Calu3 (cell line): ENCODE measurements at regions not wholly inside any gene's neighbourhood (a gene's known extent, or its start where the extent isn't known, plus 50 kb on each side); places are given as distances from the start of the nearest gene placed in this dataset.

Source experiments
- BruUV-seq: library from RNA; stranded (reverse); fragments of 400-500 nt; replicated peaks from 2 replicates; lab custom pipeline; 2021; lab: Mats Ljungman, UMichigan
- CTCF ChIA-PET: fragments of 300-600 bp; sonication (Branson Sonifier 250); formaldehyde crosslinking; loops from one replicate; lab custom pipeline; 2022; ENCODE audit warnings: antibody characterized with exemption; lab: Charles Lee
- DNase-seq: peaks from one replicate; pipeline ENCODE4 v3.0.0; 2022
- H3K27ac Mint-ChIP-seq: one replicate; pipeline ENCODE4 v1.8.0; 2022; ENCODE audit warnings: mixed read lengths; ENCODE audit not compliant: unreplicated experiment
- H3K27me3 Mint-ChIP-seq: one replicate; pipeline ENCODE4 v1.8.0; 2022; ENCODE audit warnings: mixed read lengths; ENCODE audit not compliant: unreplicated experiment
- H3K36me3 Mint-ChIP-seq: one replicate; pipeline ENCODE4 v1.8.0; 2022; ENCODE audit warnings: mild to moderate bottlenecking, moderate library complexity, mixed read lengths; ENCODE audit not compliant: insufficient read depth, unreplicated experiment
- H3K4me1 Mint-ChIP-seq: one replicate; pipeline ENCODE4 v1.8.0; 2022; ENCODE audit warnings: mild to moderate bottlenecking, low read depth, mixed read lengths; ENCODE audit not compliant: unreplicated experiment
- H3K4me3 Mint-ChIP-seq: one replicate; pipeline ENCODE4 v1.8.0; 2022; ENCODE audit warnings: mild to moderate bottlenecking, low read depth, moderate library complexity, mixed read lengths; ENCODE audit not compliant: unreplicated experiment
- H3K9me3 Mint-ChIP-seq: one replicate; pipeline ENCODE4 v1.8.0; 2022; ENCODE audit warnings: low read depth, mixed read lengths; ENCODE audit not compliant: unreplicated experiment
- intact Hi-C: fragments of 100-400 bp; cut with micrococcal nuclease; formaldehyde crosslinking; loops from one replicate; pipeline ENCODE4 v1.10.0; 2022; ENCODE audit not compliant: unreplicated experiment
- TF ChIP-seq, protein P1 (sequence below): fragments of 200-600 bp; IDR thresholded peaks from one replicate; pipeline ENCODE4 v1.8.0; 2022; ENCODE audit warnings: antibody characterized with exemption; ENCODE audit not compliant: unreplicated experiment

DNA sequence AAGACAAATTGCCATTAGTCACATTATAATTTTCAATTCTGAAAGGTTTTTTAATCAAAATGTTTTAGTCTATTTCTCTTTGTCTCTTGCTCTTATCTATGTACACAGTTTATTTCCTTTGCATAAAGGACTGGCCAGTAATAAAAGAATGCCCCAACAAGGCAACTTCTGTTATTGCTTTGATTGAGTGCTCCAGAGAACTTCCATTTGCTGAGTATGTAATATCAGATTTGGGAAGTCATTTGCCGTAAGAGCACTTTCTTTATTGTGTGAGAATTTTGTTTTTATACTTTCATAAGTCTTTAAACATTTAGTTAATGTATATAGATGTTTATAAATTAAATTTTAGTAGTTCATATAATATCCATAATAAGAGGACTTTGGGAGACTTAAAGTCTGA is 1140.4 kb downstream of the PCDH9 start:
- BruUV-seq, result no TSS peak
- CTCF ChIA-PET, result no interaction called here

DNA sequence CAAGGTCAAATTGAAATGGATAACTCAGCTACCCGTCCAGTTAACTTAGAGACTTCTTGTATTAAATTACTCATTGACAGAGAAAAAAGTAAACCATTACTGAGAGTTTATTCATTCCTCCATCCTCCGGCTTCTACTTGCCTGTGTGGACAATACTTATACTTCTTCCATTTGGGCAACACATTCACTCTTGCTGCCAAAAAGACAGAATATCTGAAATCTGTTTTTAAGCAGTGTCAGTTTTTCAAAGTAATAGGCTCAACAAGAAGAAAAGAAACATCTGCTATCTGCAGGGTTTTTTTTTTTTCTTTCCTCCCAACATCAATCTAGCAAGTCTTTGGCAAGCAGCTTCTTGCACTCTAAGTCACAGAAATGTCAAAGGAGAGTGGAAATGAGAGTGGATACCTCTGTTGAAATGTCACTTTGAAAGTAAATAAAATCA is 1142.8 kb downstream of the PCDH9 start:
- no peak overlapping the region for H3K4me3 Mint-ChIP-seq
- BruUV-seq, result no TSS peak
- no peaks in the 10 kb centered on the region for H3K9me3 Mint-ChIP-seq
- TF ChIP-seq, protein P1, sequence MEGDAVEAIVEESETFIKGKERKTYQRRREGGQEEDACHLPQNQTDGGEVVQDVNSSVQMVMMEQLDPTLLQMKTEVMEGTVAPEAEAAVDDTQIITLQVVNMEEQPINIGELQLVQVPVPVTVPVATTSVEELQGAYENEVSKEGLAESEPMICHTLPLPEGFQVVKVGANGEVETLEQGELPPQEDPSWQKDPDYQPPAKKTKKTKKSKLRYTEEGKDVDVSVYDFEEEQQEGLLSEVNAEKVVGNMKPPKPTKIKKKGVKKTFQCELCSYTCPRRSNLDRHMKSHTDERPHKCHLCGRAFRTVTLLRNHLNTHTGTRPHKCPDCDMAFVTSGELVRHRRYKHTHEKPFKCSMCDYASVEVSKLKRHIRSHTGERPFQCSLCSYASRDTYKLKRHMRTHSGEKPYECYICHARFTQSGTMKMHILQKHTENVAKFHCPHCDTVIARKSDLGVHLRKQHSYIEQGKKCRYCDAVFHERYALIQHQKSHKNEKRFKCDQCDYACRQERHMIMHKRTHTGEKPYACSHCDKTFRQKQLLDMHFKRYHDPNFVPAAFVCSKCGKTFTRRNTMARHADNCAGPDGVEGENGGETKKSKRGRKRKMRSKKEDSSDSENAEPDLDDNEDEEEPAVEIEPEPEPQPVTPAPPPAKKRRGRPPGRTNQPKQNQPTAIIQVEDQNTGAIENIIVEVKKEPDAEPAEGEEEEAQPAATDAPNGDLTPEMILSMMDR, result no peak
- H3K27me3 Mint-ChIP-seq, result no peaks in the 10 kb centered on the region
- H3K36me3 Mint-ChIP-seq, result no peaks in the 10 kb centered on the region
- no peak for DNase-seq
- no peak overlapping the region for H3K27ac Mint-ChIP-seq
- no peaks in the 10 kb centered on the region for H3K4me1 Mint-ChIP-seq
- intact Hi-C loops, result no loop called here
- CTCF ChIA-PET, result no interaction called here

More for the DNA sequence above, 1140.4 kb downstream of the PCDH9 start:
- TF ChIP-seq, protein P1, result no peak
- Mint-ChIP-seq H3K36me3 (no peaks in the 10 kb centered on the region), H3K4me3 (no peak overlapping the region), H3K9me3 (no peaks in the 10 kb centered on the region), H3K27me3 (no peaks in the 10 kb centered on the region), H3K4me1 (no peaks in the 10 kb centered on the region), H3K27ac (no peak overlapping the region)
- DNase-seq, result no peak
- intact Hi-C loops, result no loop called here

DNA sequence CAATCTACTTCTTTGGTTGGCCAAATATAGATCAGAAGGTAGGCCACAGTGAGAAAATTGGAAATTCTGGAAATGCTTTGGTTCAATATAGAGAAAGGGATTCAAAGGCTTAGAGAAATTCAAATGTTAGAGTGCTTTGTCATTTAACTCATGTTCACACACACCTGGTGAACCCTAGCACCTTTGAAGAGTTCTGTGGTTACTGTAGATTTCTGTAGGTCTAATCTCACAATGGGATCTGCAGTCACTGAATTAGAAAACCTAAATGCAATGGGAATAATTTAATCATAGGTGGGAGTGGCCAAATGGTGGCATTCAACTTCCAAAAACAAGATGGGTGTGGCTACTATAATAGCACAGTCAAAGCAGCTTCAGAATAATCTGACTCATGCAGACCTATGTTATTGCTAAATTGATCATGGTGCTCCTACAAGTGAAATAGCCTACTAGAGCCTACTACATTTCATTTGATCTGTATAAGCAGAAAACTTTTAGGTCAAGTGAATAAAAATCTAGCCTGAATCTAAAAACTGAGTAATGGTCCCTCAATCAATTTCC is 1152.9 kb downstream of the PCDH9 start:
- Mint-ChIP-seq H3K9me3 (no peaks in the 10 kb centered on the region), H3K4me1 (no peaks in the 10 kb centered on the region), H3K27ac (no peak overlapping the region), H3K4me3 (no peak overlapping the region), H3K36me3 (no peaks in the 10 kb centered on the region), H3K27me3 (no peaks in the 10 kb centered on the region)
- TF ChIP-seq, protein P1, result no peak
- no TSS peak for BruUV-seq
- intact Hi-C loops, result no loop called here
- CTCF ChIA-PET, result no interaction called here
- no peak for DNase-seq

DNA sequence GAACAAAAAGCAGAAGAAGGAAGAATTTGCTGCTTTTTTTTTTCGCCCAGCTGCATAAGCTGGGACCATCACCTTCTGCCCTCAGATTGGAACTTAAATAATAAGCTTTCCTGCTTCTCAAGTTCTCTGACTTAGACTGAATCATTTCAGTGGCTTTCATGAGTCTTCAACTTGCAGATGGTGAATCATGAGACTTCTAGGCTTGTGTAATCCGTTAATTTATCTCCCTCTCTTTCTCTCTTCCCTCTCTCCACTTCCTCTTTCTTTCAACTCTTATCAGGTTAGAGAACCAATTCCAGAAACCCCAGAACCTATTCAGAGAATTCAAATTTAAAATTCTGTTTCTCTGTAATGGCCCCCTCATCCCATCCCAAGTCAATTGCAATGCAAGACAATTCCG is 1153.7 kb downstream of the PCDH9 start:
- Mint-ChIP-seq H3K4me1 (no peaks in the 10 kb centered on the region), H3K27ac (no peak overlapping the region), H3K36me3 (no peaks in the 10 kb centered on the region), H3K27me3 (no peaks in the 10 kb centered on the region), H3K9me3 (no peaks in the 10 kb centered on the region), H3K4me3 (no peak overlapping the region)
- BruUV-seq, result no TSS peak
- intact Hi-C loops, result no loop called here
- CTCF ChIA-PET, result no interaction called here
- DNase-seq, result no peak
- TF ChIP-seq, protein P1, result no peak
